ENCODE measurements at regions not wholly inside any gene's neighbourhood (a gene's known extent, or its start where the extent isn't known, plus 50 kb on each side); places are given as distances from the start of the nearest gene placed in this dataset.

- TF ChIP-seq CTCF (IDR thresholded peaks at IDR 0.05; ENCODE audit: unreplicated experiment) = no peak
- DNase-seq (ENCODE audit: low spot score) = no peak
- no peaks in the 10 kb centered on the region for H3K9me3 Mint-ChIP-seq (ENCODE audit: unreplicated experiment)
- H3K36me3 Mint-ChIP-seq (ENCODE audit: low read depth, unreplicated experiment) = no peaks in the 10 kb centered on the region
- no peaks in the 10 kb centered on the region for H3K4me1 Mint-ChIP-seq (ENCODE audit: unreplicated experiment)
- no peak overlapping the region for H3K27ac Mint-ChIP-seq (ENCODE audit: unreplicated experiment)
- H3K27me3 Mint-ChIP-seq (ENCODE audit: unreplicated experiment) = peaks cover 7% of the 10 kb centered on the region
- no peak overlapping the region for H3K4me3 Mint-ChIP-seq (ENCODE audit: unreplicated experiment)
Measured at GRCh38 chr11:115776916-115777315, 272.7 kb upstream of the CADM1 start.

- TF ChIP-seq CTCF (IDR thresholded peaks at IDR 0.05; ENCODE audit: unreplicated experiment) = no peak
- Mint-ChIP-seq H3K27me3 (ENCODE audit: unreplicated experiment) (peaks cover 4% of the 10 kb centered on the region), H3K27ac (ENCODE audit: unreplicated experiment) (no peak overlapping the region), H3K36me3 (ENCODE audit: low read depth, unreplicated experiment) (no peaks in the 10 kb centered on the region), H3K4me1 (ENCODE audit: unreplicated experiment) (no peaks in the 10 kb centered on the region), H3K9me3 (ENCODE audit: unreplicated experiment) (no peaks in the 10 kb centered on the region), H3K4me3 (ENCODE audit: unreplicated experiment) (no peak overlapping the region)
- DNase-seq (ENCODE audit: low spot score) = no peak
Measured at GRCh38 chr11:115775846-115776245, 271.6 kb upstream of the CADM1 start.

- TF ChIP-seq CTCF (IDR thresholded peaks at IDR 0.05; ENCODE audit: unreplicated experiment) = no peak
- DNase-seq (ENCODE audit: low spot score) = no peak
- no peaks in the 10 kb centered on the region for H3K9me3 Mint-ChIP-seq (ENCODE audit: unreplicated experiment)
- H3K4me3 Mint-ChIP-seq (ENCODE audit: unreplicated experiment) = no peak overlapping the region
- no peaks in the 10 kb centered on the region for H3K4me1 Mint-ChIP-seq (ENCODE audit: unreplicated experiment)
- no peaks in the 10 kb centered on the region for H3K36me3 Mint-ChIP-seq (ENCODE audit: low read depth, unreplicated experiment)
- no peak overlapping the region for H3K27ac Mint-ChIP-seq (ENCODE audit: unreplicated experiment)
- peaks cover 4% of the 10 kb centered on the region for H3K27me3 Mint-ChIP-seq (ENCODE audit: unreplicated experiment)
Measured at GRCh38 chr11:115774756-115775155, 270.5 kb upstream of the CADM1 start.

DNA sequence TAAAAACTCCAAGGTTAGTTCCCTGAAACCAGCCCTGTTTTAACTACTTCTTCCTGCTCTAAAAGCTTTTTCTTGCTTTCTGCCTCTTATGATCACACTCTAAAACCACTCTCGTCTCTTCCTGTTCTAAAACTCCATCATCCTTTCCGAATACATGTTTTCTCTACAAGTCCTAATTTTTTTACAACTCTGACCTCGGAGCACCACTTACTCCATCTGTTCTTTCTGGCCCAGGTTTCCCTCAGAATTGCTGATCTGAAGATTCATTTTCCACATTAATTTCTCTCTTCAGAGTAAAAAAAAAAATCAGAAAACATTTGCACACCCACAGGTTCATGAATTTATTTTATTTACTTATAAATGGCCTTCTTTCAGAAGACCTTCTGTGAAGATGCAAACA, 265.7 kb upstream of the CADM1 start:
- H3K4me1 Mint-ChIP-seq (ENCODE audit: unreplicated experiment) = no peaks in the 10 kb centered on the region
- H3K9me3 Mint-ChIP-seq (ENCODE audit: unreplicated experiment) = no peaks in the 10 kb centered on the region
- no peak for TF ChIP-seq CTCF (IDR thresholded peaks at IDR 0.05; ENCODE audit: unreplicated experiment)
- H3K36me3 Mint-ChIP-seq (ENCODE audit: low read depth, unreplicated experiment) = no peaks in the 10 kb centered on the region
- H3K4me3 Mint-ChIP-seq (ENCODE audit: unreplicated experiment) = no peak overlapping the region
- peaks cover 3% of the 10 kb centered on the region for H3K27me3 Mint-ChIP-seq (ENCODE audit: unreplicated experiment)
- DNase-seq (ENCODE audit: low spot score) = no peak
- no peak overlapping the region for H3K27ac Mint-ChIP-seq (ENCODE audit: unreplicated experiment)

GRCh38 chr11:115767883-115768282, 263.7 kb upstream of the CADM1 start:
- no peak overlapping the region for H3K27ac Mint-ChIP-seq (ENCODE audit: unreplicated experiment)
- no peaks in the 10 kb centered on the region for H3K27me3 Mint-ChIP-seq (ENCODE audit: unreplicated experiment)
- no peak overlapping the region for H3K4me3 Mint-ChIP-seq (ENCODE audit: unreplicated experiment)
- H3K36me3 Mint-ChIP-seq (ENCODE audit: low read depth, unreplicated experiment) = no peaks in the 10 kb centered on the region
- TF ChIP-seq CTCF (IDR thresholded peaks at IDR 0.05; ENCODE audit: unreplicated experiment) = no peak
- H3K4me1 Mint-ChIP-seq (ENCODE audit: unreplicated experiment) = no peaks in the 10 kb centered on the region
- no peaks in the 10 kb centered on the region for H3K9me3 Mint-ChIP-seq (ENCODE audit: unreplicated experiment)
- no peak for DNase-seq (ENCODE audit: low spot score)

All from endothelial cell (in vitro differentiated cells).